Stimulated activated CD4-positive, alpha-beta T cell treated with anti-CD3 and anti-CD28 coated beads, TNF-alpha, amount 100 ng/mL, for 24 hours (primary cell): ENCODE measurements at regions not wholly inside any gene's neighbourhood (a gene's known extent, or its start where the extent isn't known, plus 50 kb on each side); places are given as distances from the start of the nearest gene placed in this dataset.

ENCODE experiments used
- DNase-seq, 3 experiments: peaks; one replicate each; pipeline ENCODE4 v3.0.0-alpha.2; 2020; ENCODE audit warnings: low read depth in 3 of 3

- no peak for DNase-seq
These were observed 104.5 kb upstream of the CELF4 start for GRCh38 chr18:37669991-37670534.

GRCh38 chr18:37668971-37669747 is 103.6 kb upstream of the CELF4 start:
- DNase-seq, result no peak

- no peak for DNase-seq
These were observed 102.2 kb upstream of the CELF4 start for GRCh38 chr18:37667836-37668235.

DNA sequence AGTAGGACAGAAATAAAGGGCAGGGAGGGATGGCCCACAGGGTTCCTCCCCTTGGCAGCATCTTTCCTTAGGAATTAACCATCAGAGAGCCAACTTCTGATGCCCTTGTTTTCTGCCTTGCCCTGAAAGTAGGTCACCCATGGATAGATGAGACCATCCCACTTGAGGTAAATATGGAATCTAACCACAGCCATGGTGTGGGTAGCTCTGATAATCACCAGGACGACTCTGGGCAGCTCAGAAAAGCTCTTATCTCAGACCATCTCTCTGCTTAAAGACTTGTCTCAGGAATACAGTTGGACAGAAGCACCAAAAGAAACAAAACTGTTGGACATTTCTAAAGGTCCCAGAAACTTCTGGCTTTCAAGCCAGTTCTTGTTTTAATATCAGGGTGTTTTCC is 101.4 kb upstream of the CELF4 start:
- DNase-seq, result no peak

DNA sequence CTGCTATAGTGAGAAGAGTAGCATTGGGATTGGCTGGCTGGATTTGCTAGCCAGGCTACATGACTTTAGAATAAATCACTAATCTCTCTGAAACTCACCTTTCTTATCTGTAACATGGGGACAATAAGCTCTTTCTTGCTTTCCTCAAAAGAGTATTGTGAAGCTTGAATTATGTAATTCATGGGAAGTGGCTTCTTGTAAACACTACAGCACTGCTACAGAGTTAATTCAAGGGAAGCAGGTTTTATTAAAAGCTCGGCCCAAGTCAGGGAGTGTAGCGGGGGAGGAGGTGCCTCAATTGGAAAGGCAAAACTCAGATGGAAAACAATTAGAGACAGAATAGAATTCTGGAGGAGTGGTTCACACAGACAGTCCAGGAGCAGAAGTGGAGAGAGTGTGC is 100.9 kb upstream of the CELF4 start:
- no peak for DNase-seq

GRCh38 chr18:37665346-37665745 is 99.7 kb upstream of the CELF4 start:
- no peak for DNase-seq

DNA sequence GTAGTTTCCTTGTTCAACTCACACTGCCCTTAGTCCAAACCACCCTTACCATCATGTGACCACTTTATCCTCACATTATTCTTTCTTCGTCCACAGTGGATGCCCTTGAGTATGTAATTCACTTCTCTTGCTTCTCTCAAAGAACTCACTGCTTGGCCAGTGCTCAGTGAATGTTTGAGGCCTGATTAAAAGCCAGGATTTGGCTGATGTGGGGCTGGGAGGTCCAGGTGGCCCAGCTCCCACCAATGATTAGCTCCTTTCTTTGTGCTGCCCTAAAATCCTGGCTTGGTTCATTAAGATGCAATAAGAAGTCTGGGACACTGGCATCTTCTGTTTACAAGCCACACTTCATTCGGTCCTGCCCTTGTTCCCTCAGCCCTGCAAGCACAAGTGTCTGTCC is 97.8 kb upstream of the CELF4 start:
- DNase-seq, result no peak

- no peak for DNase-seq
These were observed 97.1 kb upstream of the CELF4 start for GRCh38 chr18:37662546-37663339.

DNA sequence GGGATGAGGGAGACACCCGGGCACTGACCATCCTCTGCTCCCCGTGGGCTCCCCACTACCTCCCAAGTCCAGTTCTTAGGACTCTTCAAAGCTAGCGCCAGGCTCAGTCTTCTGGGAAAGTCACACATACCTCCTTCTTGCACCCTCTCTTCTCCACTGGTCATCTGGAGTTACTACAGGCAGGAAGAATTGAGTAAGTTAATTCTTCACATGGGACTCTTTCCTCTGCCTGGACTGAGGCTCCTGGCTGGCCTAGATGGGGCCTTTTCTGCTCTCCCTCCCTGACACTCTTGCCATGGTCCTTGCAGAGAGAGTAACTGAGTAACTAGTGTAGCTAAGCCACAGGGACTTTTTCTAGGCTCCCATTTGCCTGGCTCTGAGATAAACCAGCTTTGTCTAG is 96.5 kb upstream of the CELF4 start:
- no peak for DNase-seq

- no peak for DNase-seq
These were observed 95.9 kb upstream of the CELF4 start for GRCh38 chr18:37661478-37661877.

- no peak for DNase-seq
These were observed 95.5 kb upstream of the CELF4 start for GRCh38 chr18:37661061-37661460.

DNA sequence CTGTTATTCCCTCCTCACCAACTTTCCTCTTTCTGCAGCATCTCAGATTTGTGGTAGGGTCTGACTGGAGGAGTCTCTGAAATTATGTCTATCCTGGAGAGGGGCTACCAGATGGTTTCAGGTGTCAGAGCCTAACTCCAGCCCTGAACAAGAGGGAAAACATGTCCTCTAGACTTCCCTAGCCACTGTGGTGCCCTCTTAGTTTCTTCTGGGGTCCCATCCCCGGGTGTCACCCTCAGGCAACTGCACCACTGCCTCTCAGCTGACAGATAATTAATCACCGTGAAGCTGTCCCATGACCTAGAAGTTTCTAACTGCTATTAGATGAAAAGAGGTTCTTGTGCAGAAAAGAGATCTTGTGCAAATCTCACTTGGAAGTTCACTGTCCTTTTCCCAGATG is 95.1 kb upstream of the CELF4 start:
- DNase-seq, result no peak

DNA sequence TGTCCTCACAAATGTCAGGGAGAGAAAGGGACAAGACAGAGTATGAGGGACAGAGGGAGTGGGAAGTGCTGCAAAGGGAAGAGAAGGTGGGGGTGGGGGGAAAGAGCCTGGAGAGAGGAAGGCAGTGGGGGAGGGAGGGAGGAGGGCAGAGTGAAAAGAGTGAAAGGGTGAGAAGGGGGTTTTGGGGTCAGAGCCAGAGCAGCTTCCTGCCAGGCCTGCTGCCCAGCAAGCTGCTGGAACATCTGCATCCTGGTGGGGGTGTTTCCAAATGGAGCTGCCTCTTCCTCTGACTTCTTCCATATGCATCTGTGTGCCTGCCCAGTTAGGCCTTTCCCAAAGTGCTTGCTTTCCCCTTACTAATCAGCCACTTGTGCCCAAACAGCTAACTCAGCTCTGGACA is 94.3 kb upstream of the CELF4 start:
- no peak for DNase-seq

DNA sequence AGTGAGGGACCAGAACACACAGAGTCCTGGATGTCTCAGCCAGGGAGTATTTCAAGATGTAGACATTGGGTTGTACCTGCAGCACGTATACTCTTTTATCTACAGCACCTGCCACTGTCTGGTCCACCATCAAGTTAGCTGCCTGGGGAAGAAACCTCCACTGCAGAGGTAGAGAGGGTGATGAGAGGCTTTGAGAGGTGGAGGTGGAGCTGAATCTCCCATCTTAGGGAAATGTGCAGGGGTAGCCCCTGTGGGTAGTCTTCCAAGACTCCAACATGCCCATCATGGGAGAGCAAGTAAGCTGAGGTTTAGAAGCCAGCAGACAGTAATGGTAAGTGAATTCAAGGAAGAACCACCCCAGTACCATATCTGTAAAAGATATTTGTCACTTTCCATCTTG is 93.3 kb upstream of the CELF4 start:
- DNase-seq, result no peak

DNA sequence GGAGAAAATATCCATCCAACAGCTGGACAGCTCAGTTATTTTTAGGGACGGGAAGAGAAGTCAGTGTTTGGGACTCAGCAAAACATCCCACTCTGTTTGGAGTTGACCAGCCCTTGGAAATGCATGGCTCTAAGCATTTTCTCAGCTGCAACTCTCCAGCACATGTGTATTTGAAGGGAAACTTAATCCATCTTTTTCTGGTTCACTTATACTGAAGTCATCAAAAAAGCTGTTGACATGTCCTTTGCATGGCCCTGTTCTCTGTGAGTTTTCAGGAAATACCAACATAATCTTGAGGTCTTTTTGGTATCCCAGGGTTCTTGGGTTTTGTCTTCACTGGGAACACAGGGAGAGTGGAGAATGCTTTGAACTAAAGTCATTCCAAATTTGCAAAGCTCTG is 91.9 kb upstream of the CELF4 start:
- no peak for DNase-seq

DNA sequence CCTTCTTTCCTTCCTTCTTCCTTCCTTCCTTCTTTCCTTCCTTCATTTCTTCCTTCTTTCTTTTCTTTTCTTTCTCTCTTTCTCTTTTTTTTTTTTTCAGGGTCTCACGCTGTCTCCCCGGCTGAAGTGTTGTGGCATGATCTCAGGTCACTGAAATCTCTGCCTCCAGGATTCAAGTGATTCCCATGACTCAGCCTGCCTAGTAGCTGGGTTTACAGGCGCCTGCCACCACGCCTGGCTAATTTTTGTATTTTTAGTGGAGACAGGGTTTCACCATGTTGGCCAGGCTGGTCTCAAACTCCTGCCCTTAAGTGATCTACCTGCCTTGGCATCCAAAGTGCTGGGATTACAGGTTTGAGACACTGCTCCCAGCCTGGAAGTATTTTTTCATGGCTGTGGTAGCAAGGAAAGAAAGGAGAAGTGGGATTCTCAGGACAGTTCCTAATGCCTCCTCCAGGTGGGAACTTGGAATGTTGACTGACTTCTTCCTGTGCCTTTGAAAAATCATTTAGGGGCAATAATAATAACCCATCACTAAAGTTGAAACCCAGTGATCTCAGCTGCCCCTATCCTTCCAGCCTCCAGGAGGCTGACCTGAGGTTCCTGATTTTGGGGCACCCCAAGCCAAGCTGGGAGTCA is 89.3 kb upstream of the CELF4 start:
- no peak for DNase-seq

GRCh38 chr18:37654034-37654433 is 88.4 kb upstream of the CELF4 start:
- DNase-seq, result no peak

DNA sequence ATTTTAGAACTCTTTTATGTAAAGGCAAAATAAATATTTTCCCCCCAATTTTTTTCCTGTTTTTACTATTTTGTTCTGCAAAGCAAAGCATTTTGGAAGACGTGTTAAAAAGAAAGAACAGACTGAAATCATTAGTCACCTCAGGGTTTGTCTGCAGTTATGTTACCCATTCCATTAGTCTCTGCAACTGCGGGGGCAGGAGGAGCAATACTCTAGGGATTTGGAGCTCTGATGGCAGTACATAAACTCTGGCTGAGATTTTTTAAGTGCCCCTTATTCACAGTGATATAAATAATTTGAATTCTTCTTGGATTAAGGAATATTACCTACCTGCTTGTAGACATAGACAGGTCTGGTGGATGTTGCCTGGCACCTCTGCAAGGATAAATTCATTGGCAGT is 88.0 kb upstream of the CELF4 start:
- no peak for DNase-seq

DNA sequence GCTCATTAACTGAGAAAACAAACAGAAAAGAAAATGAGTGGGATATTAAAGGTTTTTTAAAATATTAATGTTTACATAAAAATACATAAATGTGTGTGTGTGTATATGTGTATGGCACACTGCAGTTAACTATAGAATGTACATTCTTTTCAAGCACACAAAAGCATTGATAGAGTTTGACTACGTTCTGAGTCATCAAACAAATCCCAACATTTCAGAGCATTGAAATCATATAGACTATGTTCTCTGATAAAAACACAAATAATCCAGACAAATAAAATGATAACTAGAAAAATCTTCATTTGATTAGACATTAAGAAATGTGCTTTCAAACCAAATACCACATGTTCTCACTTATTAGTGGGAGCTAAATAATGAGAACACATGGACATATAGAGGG is 84.3 kb upstream of the CELF4 start:
- DNase-seq, result no peak

DNA sequence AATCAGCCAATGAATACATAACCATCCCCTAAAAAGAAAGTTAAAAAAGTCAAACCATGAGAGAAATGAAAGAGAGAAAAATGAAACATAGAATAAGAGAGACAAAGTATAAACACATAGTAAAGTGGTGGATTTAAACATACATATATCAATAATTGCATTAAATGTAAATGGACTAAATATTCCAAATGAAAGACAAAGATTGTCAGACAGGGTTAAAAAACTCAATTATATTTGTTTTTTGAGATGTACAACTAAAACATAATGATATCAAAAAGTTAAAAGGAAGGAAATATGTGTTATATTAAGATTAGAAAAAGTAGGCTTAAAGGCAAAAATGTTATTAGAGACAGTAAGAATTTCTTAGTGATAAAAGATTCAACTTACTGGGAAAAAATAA is 83.8 kb upstream of the CELF4 start:
- DNase-seq, result no peak

DNA sequence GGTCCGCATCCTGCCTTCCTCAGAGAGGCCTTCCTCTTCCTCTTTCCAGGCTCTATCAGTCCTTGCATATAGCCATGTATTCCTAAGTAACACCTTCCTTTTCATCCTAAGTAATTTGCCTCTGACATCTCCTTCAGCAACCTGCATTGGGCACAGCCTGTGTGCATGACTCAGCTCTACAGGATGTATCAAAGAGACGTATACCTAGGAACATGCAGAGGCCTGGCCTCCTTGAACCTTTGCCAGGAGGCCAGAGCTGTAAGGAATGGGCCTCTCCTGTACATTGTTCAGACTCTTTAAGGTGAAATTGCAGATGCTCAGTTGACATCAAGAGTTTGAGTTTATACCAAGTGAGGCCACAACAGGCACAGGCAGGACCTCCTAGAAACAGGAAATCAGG is 76.0 kb upstream of the CELF4 start:
- DNase-seq, result no peak

DNA sequence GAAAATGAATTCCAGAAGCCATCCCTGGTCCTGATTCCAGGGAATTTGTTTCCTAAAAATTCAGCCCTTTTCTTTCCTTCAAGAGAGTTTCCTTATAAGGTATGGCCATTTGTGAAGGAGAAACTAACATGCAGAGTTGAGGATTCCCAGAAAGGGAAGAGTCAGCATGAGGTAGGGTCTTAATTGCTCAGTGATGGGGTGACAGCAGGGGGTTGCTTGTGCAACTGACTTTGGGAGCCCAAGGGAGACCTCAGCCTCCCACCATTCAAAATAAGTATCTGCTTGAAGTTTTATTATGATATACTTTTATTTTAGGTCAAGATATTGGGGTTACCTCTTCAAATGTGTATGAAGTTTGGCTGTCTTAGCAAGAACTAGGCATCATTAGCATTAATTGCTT is 74.9 kb upstream of the CELF4 start:
- no peak for DNase-seq

GRCh38 chr18:37639846-37640245 is 74.2 kb upstream of the CELF4 start:
- no peak for DNase-seq
